ENCODE measurements at regions not wholly inside any gene's neighbourhood (a gene's known extent, or its start where the extent isn't known, plus 50 kb on each side); places are given as distances from the start of the nearest gene placed in this dataset.
A peak's percentile ranks its signal among the peaks of the same experiment; 100 is the strongest.

DNA sequence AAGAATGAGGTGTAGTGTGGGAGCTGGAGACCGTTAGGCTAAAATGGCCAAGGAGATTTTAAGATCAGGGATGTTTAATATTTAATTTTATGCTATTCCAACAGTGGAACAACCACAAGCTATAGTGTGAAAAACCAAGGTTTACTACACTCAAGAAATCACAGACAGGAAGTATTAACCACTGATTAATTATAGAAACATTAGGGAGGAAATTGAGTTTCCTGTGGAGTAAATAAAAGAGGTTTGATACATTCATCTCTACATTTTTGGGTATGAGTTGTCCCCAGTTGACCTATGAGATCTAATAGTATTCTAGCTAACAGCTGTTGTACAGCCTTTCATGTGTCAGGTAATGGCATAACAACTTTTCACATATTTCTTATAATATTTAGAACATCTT is 103.7 kb upstream of the MPDZ start:
- DNase-seq (ENCODE audit: low spot score in 2 of 2) = no peak
- TF ChIP-seq POLR2A (IDR thresholded peaks at IDR 0.05) = no peak
- H3K4me1 ChIP-seq = no peaks in the 10 kb centered on the region
- intact Hi-C loops (cut with DNase I; ENCODE audit: low total_unique reads) = no loop called here
- H3K4me3 ChIP-seq = no peak overlapping the region
- H3K9me3 ChIP-seq = peaks cover 0 to 12% of the 10 kb centered on the region in 2 donors
- H3K27ac ChIP-seq = no peak overlapping the region
- no peaks in the 10 kb centered on the region for H3K27me3 ChIP-seq
- H3K36me3 ChIP-seq = no peaks in the 10 kb centered on the region

GRCh38 chr9:13382595-13382994 is 103.1 kb upstream of the MPDZ start:
- no peak for TF ChIP-seq POLR2A (IDR thresholded peaks at IDR 0.05)
- TF ChIP-seq, protein P1, sequence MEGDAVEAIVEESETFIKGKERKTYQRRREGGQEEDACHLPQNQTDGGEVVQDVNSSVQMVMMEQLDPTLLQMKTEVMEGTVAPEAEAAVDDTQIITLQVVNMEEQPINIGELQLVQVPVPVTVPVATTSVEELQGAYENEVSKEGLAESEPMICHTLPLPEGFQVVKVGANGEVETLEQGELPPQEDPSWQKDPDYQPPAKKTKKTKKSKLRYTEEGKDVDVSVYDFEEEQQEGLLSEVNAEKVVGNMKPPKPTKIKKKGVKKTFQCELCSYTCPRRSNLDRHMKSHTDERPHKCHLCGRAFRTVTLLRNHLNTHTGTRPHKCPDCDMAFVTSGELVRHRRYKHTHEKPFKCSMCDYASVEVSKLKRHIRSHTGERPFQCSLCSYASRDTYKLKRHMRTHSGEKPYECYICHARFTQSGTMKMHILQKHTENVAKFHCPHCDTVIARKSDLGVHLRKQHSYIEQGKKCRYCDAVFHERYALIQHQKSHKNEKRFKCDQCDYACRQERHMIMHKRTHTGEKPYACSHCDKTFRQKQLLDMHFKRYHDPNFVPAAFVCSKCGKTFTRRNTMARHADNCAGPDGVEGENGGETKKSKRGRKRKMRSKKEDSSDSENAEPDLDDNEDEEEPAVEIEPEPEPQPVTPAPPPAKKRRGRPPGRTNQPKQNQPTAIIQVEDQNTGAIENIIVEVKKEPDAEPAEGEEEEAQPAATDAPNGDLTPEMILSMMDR (IDR thresholded peaks at IDR 0.05) = no peak
- TF ChIP-seq POLR2AphosphoS5 (IDR thresholded peaks at IDR 0.05) = no peak
- Histone ChIP-seq H3K27me3 (no peaks in the 10 kb centered on the region), H3K27ac (no peak overlapping the region), H3K4me3 (no peak overlapping the region), H3K4me1 (no peaks in the 10 kb centered on the region), H3K36me3 (no peaks in the 10 kb centered on the region), H3K9me3 (peaks cover 0 to 12% of the 10 kb centered on the region in 2 donors)
- intact Hi-C loops (cut with DNase I; ENCODE audit: low total_unique reads) = no loop called here
- DNase-seq (ENCODE audit: low spot score in 2 of 2) = no peak

- H3K4me1 ChIP-seq = no peaks in the 10 kb centered on the region
- H3K27me3 ChIP-seq = no peaks in the 10 kb centered on the region
- intact Hi-C loops (cut with DNase I; ENCODE audit: low total_unique reads) = no loop called here
- no peak overlapping the region for H3K27ac ChIP-seq
- no peak for DNase-seq (ENCODE audit: low spot score in 2 of 2)
- peaks cover 0 to 12% of the 10 kb centered on the region in 2 donors for H3K9me3 ChIP-seq
- H3K36me3 ChIP-seq = no peaks in the 10 kb centered on the region
- no peak overlapping the region for H3K4me3 ChIP-seq
- TF ChIP-seq POLR2A (IDR thresholded peaks at IDR 0.05) (no peak), POLR2AphosphoS5 (IDR thresholded peaks at IDR 0.05) (no peak)
- TF ChIP-seq, protein P1 (IDR thresholded peaks at IDR 0.05) = no peak
These were observed 101.4 kb upstream of the MPDZ start for GRCh38 chr9:13380903-13381302.

GRCh38 chr9:13378154-13378553 is 98.7 kb upstream of the MPDZ start:
- no peak for DNase-seq (ENCODE audit: low spot score in 2 of 2)
- H3K9me3 ChIP-seq = no peaks in the 10 kb centered on the region
- intact Hi-C loops (cut with DNase I; ENCODE audit: low total_unique reads) = no loop called here
- no peaks in the 10 kb centered on the region for H3K4me1 ChIP-seq
- no peaks in the 10 kb centered on the region for H3K27me3 ChIP-seq
- TF ChIP-seq POLR2AphosphoS5 (IDR thresholded peaks at IDR 0.05) = no peak
- no peak for TF ChIP-seq POLR2A (IDR thresholded peaks at IDR 0.05)
- TF ChIP-seq, protein P1 (IDR thresholded peaks at IDR 0.05) = no peak
- no peaks in the 10 kb centered on the region for H3K36me3 ChIP-seq
- H3K27ac ChIP-seq = peak overlapping the region in 1 of 2 donors; percentile 2
- H3K4me3 ChIP-seq = no peak overlapping the region

GRCh38 chr9:13377171-13377925 is 97.9 kb upstream of the MPDZ start:
- Histone ChIP-seq H3K9me3 (no peaks in the 10 kb centered on the region), H3K4me3 (no peak overlapping the region), H3K36me3 (no peaks in the 10 kb centered on the region), H3K27ac (no peak overlapping the region), H3K4me1 (no peaks in the 10 kb centered on the region), H3K27me3 (no peaks in the 10 kb centered on the region)
- intact Hi-C loops (cut with DNase I; ENCODE audit: low total_unique reads) = no loop called here
- DNase-seq (ENCODE audit: low spot score in 2 of 2) = no peak
- TF ChIP-seq, protein P1 (IDR thresholded peaks at IDR 0.05) = no peak
- TF ChIP-seq POLR2AphosphoS5 (IDR thresholded peaks at IDR 0.05) (no peak), POLR2A (IDR thresholded peaks at IDR 0.05) (no peak)
